Kidney epithelial cell (primary cell): ENCODE measurements at regions not wholly inside any gene's neighbourhood (a gene's known extent, or its start where the extent isn't known, plus 50 kb on each side); places are given as distances from the start of the nearest gene placed in this dataset.

Experiments used
- DNase-seq: peaks from one replicate; pipeline ENCODE4 v3.0.0-alpha.2; 2010; ENCODE audit warnings: low read depth
- H3K27me3 ChIP-seq: 2 replicates; pipeline ENCODE4 v1.6.0; 2011; ENCODE audit warnings: low read length; ENCODE audit not compliant: control insufficient read depth, insufficient read depth
- H3K36me3 ChIP-seq: 2 replicates; pipeline ENCODE4 v1.5.1; 2011; ENCODE audit warnings: low read length; ENCODE audit not compliant: control insufficient read depth, insufficient read depth
- H3K4me3 ChIP-seq: 2 replicates; pipeline ENCODE4 v1.5.1; 2011; ENCODE audit warnings: low read depth, mild to moderate bottlenecking, control low read depth, low read length
- CTCF ChIP-seq: IDR thresholded peaks from 2 replicates; pipeline ENCODE4 v1.5.1; 2011; ENCODE audit warnings: mild to moderate bottlenecking, moderate library complexity, low read length, control low read depth, inconsistent platforms; ENCODE audit not compliant: insufficient read depth, poor library complexity, severe bottlenecking

- no peak overlapping the region for H3K4me3 ChIP-seq
- TF ChIP-seq CTCF = no peak
- DNase-seq = no peak
Measured at GRCh38 chr12:116636608-116637519, 77.7 kb downstream of the MAP1LC3B2 start.

GRCh38 chr12:116635487-116635886 lies 76.3 kb downstream of the MAP1LC3B2 start:
- DNase-seq = no peak
- no peak for TF ChIP-seq CTCF
- Histone ChIP-seq H3K27me3 (peaks cover 3% of the 10 kb centered on the region), H3K4me3 (no peak overlapping the region), H3K36me3 (no peaks in the 10 kb centered on the region)

More at GRCh38 chr12:116636608-116637519, 77.7 kb downstream of the MAP1LC3B2 start:
- Histone ChIP-seq H3K27me3 (peaks cover 2% of the 10 kb centered on the region), H3K36me3 (no peaks in the 10 kb centered on the region)

GRCh38 chr12:116633476-116633875 lies 74.3 kb downstream of the MAP1LC3B2 start:
- no peak for DNase-seq
- H3K36me3 ChIP-seq = no peaks in the 10 kb centered on the region
- TF ChIP-seq CTCF = no peak
- no peak overlapping the region for H3K4me3 ChIP-seq
- peaks cover 3% of the 10 kb centered on the region for H3K27me3 ChIP-seq

GRCh38 chr12:116631619-116632018 lies 72.4 kb downstream of the MAP1LC3B2 start:
- peaks cover 3% of the 10 kb centered on the region for H3K27me3 ChIP-seq
- no peak for DNase-seq
- H3K36me3 ChIP-seq = no peaks in the 10 kb centered on the region
- TF ChIP-seq CTCF = no peak
- no peak overlapping the region for H3K4me3 ChIP-seq

GRCh38 chr12:116630762-116631161 lies 71.6 kb downstream of the MAP1LC3B2 start:
- no peak for TF ChIP-seq CTCF
- Histone ChIP-seq H3K36me3 (no peaks in the 10 kb centered on the region), H3K27me3 (peaks cover 3% of the 10 kb centered on the region), H3K4me3 (no peak overlapping the region)
- DNase-seq = no peak
